SK-N-SH treated with all-trans-retinoic acid at 6 μM for 48 hours (cell line): ENCODE measurements at regions not wholly inside any gene's neighbourhood (a gene's known extent, or its start where the extent isn't known, plus 50 kb on each side); places are given as distances from the start of the nearest gene placed in this dataset.

Source experiments
- CSRNP3 ChIP-seq: fragments of 250-450 bp; sonication (Bioruptor Pico); IDR thresholded peaks from 2 replicates; pipeline ENCODE4 v1.5.1; 2021; ENCODE audit warnings: mild to moderate bottlenecking, moderate library complexity
- OSR1 ChIP-seq: fragments of 250-450 bp; sonication (Bioruptor Pico); IDR thresholded peaks from 2 replicates; pipeline ENCODE4 v1.8.0; 2022; ENCODE audit warnings: moderate library complexity, mild to moderate bottlenecking, inconsistent platforms
- PATZ1 ChIP-seq: fragments of 250-450 bp; sonication (Bioruptor Pico); IDR thresholded peaks from 2 replicates; pipeline ENCODE4 v1.8.0; 2020; ENCODE audit warnings: mild to moderate bottlenecking, moderate library complexity, borderline replicate concordance
- TCF4 ChIP-seq: fragments of 250-450 bp; sonication (Bioruptor Pico); IDR thresholded peaks from 2 replicates; pipeline ENCODE4 v1.8.0; 2021; ENCODE audit warnings: mild to moderate bottlenecking, moderate library complexity, borderline replicate concordance
- TSHZ2 ChIP-seq: fragments of 250-450 bp; sonication (Bioruptor Pico); IDR thresholded peaks from 2 replicates; pipeline ENCODE4 v1.5.0; 2020; ENCODE audit warnings: mild to moderate bottlenecking, moderate library complexity
- ZC3H10 ChIP-seq: fragments of 250-450 bp; sonication (Bioruptor Pico); IDR thresholded peaks from 2 replicates; pipeline ENCODE4 v1.5.1; 2021; ENCODE audit warnings: mild to moderate bottlenecking, moderate library complexity
- ZNF70 ChIP-seq: fragments of 450-650 bp; formaldehyde crosslinking; IDR thresholded peaks from 2 replicates; pipeline ENCODE4 v1.5.0; 2020; ENCODE audit warnings: mild to moderate bottlenecking, moderate library complexity
- ZNF8 ChIP-seq: fragments of 450-650 bp; formaldehyde crosslinking; IDR thresholded peaks from 2 replicates; pipeline ENCODE4 v1.5.0; 2020; ENCODE audit warnings: mild to moderate bottlenecking, moderate library complexity

GRCh38 chr14:101411151-101411550 lies 150.1 kb upstream of the DIO3 start:
- TF ChIP-seq PATZ1 (CRISPR knock-in tag) (no peak), ZNF70 (CRISPR knock-in tag) (no peak), ZC3H10 (CRISPR knock-in tag) (no peak), OSR1 (CRISPR knock-in tag) (no peak), TSHZ2 (CRISPR knock-in tag) (no peak), TCF4 (CRISPR knock-in tag) (no peak), ZNF8 (no peak), CSRNP3 (CRISPR knock-in tag) (no peak)
